GM20000 (cell line): ENCODE measurements at regions not wholly inside any gene's neighbourhood (a gene's known extent, or its start where the extent isn't known, plus 50 kb on each side); places are given as distances from the start of the nearest gene placed in this dataset.

ENCODE experiments used
- DNase-seq: peaks from one replicate; pipeline ENCODE4 v3.0.0; 2012; ENCODE audit warnings: low spot score
- TF ChIP-seq, protein P1 (sequence below): IDR thresholded peaks from 2 replicates; pipeline ENCODE4 v1.5.1; 2012; ENCODE audit warnings: mild to moderate bottlenecking, control low read depth; ENCODE audit errors: extremely low read depth, missing control alignments

- no peak for DNase-seq
These were observed 762.5 kb upstream of the ARGLU1 start for GRCh38 chr13:107330484-107330883.

GRCh38 chr13:107329991-107330390 lies 762.1 kb upstream of the ARGLU1 start:
- TF ChIP-seq, protein P1, sequence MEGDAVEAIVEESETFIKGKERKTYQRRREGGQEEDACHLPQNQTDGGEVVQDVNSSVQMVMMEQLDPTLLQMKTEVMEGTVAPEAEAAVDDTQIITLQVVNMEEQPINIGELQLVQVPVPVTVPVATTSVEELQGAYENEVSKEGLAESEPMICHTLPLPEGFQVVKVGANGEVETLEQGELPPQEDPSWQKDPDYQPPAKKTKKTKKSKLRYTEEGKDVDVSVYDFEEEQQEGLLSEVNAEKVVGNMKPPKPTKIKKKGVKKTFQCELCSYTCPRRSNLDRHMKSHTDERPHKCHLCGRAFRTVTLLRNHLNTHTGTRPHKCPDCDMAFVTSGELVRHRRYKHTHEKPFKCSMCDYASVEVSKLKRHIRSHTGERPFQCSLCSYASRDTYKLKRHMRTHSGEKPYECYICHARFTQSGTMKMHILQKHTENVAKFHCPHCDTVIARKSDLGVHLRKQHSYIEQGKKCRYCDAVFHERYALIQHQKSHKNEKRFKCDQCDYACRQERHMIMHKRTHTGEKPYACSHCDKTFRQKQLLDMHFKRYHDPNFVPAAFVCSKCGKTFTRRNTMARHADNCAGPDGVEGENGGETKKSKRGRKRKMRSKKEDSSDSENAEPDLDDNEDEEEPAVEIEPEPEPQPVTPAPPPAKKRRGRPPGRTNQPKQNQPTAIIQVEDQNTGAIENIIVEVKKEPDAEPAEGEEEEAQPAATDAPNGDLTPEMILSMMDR = no peak
- no peak for DNase-seq

More at GRCh38 chr13:107330484-107330883, 762.5 kb upstream of the ARGLU1 start:
- TF ChIP-seq, protein P1 = no peak

DNA sequence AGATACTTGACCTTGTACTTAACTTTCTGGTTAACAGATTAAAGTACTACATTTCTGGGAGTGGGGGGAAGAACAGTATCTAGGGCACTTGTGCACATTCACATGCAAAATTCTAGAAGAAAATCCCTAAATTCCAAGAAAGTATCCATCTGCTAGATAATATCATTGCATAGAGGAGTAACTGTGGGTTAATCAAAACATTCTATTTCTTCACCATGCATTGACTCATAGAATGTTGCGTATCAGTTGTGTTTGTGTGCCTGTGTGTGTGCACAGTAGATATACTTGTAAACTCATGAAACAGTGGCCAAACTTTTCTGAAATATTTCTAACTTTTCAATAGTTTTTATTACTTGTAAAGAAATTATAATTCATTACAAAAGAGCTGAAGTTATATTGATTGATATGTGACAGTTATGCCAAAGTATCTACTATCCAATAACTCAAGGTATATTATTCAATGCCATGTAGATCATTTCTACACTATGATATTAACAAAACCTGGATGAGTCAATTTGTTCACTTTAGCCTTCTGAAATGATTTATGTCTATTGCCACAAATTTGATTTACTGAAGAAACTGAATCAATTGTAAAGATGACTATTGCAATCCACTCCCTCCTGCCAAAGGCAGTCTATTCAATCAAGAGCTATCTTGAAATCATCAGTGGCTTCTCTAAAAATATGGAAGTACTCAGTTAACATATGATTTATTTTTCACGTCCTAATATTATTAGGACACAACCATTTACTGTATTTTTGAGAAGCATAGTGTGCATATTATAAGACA lies 756.7 kb upstream of the ARGLU1 start:
- TF ChIP-seq, protein P1 = no peak
- no peak for DNase-seq

GRCh38 chr13:107322228-107322627 lies 754.3 kb upstream of the ARGLU1 start:
- DNase-seq = no peak
- TF ChIP-seq, protein P1 = no peak

DNA sequence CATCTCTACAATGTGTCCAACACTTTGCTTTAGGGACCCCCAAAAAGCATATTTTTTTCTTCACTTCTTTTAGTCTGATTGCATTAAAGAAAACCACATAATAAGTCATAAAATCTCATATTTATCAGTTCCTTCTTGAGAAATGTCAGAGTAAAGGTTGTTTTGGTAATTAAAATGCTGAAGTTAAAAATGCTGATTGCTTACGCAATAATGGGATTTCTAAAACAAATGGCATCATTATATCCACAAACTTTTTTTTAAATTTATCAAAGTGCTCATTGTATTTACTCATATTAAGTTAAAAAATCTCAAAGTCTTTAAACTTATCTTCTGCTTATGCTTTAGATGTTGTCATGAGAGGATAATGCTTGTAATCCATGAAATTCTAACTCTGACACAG lies 737.2 kb upstream of the ARGLU1 start:
- TF ChIP-seq, protein P1 = no peak
- no peak for DNase-seq

GRCh38 chr13:107301724-107302374 lies 733.9 kb upstream of the ARGLU1 start:
- no peak for DNase-seq
- TF ChIP-seq, protein P1 = no peak

DNA sequence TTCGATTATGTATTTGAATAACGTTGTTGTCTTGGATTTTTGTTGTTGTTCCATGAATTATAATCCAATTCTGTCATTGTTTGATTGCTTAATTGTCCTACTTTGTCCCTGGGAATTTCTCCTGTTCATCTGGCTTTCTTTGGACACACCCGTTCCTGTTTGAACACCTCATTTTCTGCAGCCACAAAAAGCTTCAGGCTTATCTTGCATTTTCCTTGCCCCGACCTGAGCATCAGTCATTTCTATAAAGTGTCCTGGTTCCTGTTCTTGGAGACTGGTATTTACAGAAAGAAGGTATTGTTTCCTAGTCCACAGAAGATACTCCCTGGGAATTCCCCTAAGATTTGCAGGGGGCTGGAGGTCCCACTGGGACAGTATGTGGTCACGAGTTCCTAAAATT lies 731.8 kb upstream of the ARGLU1 start:
- no peak for DNase-seq
- TF ChIP-seq, protein P1 = no peak
